ELF-1 (cell line): ENCODE measurements at regions not wholly inside any gene's neighbourhood (a gene's known extent, or its start where the extent isn't known, plus 50 kb on each side); places are given as distances from the start of the nearest gene placed in this dataset.

Experiments used
- DNase-seq: peaks from one replicate; pipeline ENCODE4 v3.0.0-alpha.2; 2016; ENCODE audit warnings: low read depth, low spot score

- DNase-seq, result no peak
Measured at GRCh38 chr4:166363198-166363597, 490.2 kb downstream of the TLL1 start.

- no peak for DNase-seq
Measured at GRCh38 chr4:166366012-166366411, 493.0 kb downstream of the TLL1 start.

- no peak for DNase-seq
Measured at GRCh38 chr4:166377578-166377977, 504.5 kb downstream of the TLL1 start.

GRCh38 chr4:166386491-166387360 lies 513.7 kb downstream of the TLL1 start:
- DNase-seq, result no peak

GRCh38 chr4:166391501-166391900 lies 518.5 kb downstream of the TLL1 start:
- DNase-seq, result no peak

- no peak for DNase-seq
Measured at GRCh38 chr4:166399021-166399420, 526.0 kb downstream of the TLL1 start.

- no peak for DNase-seq
Measured at GRCh38 chr4:166400270-166400894, 527.3 kb downstream of the TLL1 start.

GRCh38 chr4:166413356-166413755 lies 540.3 kb downstream of the TLL1 start:
- no peak for DNase-seq

GRCh38 chr4:166414431-166414830 lies 541.4 kb downstream of the TLL1 start:
- DNase-seq, result no peak

GRCh38 chr4:166415749-166416148 lies 542.7 kb downstream of the TLL1 start:
- peak; percentile 4 for DNase-seq

GRCh38 chr4:166421556-166422156 lies 548.6 kb downstream of the TLL1 start:
- DNase-seq, result no peak

GRCh38 chr4:166422475-166422874 lies 549.4 kb downstream of the TLL1 start:
- DNase-seq, result no peak

GRCh38 chr4:166426300-166426863 lies 553.3 kb downstream of the TLL1 start:
- no peak for DNase-seq

- no peak for DNase-seq
Measured at GRCh38 chr4:166432125-166432524, 559.1 kb downstream of the TLL1 start.

- DNase-seq, result no peak
Measured at GRCh38 chr4:166432842-166433241, 559.8 kb downstream of the TLL1 start.

GRCh38 chr4:166435449-166435848 lies 562.4 kb downstream of the TLL1 start:
- DNase-seq, result no peak

GRCh38 chr4:166458756-166459155 lies 585.7 kb downstream of the TLL1 start:
- no peak for DNase-seq

- no peak for DNase-seq
Measured at GRCh38 chr4:166459621-166460020, 586.6 kb downstream of the TLL1 start.

GRCh38 chr4:166460769-166461550 lies 587.9 kb downstream of the TLL1 start:
- no peak for DNase-seq

GRCh38 chr4:166481055-166481454 lies 608.0 kb downstream of the TLL1 start:
- peak; percentile 48 for DNase-seq

GRCh38 chr4:166481739-166482138 lies 608.7 kb downstream of the TLL1 start:
- DNase-seq, result no peak

GRCh38 chr4:166482758-166483157 lies 609.7 kb downstream of the TLL1 start:
- no peak for DNase-seq
